ELF-1 (cell line): ENCODE measurements at regions not wholly inside any gene's neighbourhood (a gene's known extent, or its start where the extent isn't known, plus 50 kb on each side); places are given as distances from the start of the nearest gene placed in this dataset.

Experiments
- DNase-seq: peaks from one replicate; pipeline ENCODE4 v3.0.0-alpha.2; 2016; ENCODE audit warnings: low read depth, low spot score

DNA sequence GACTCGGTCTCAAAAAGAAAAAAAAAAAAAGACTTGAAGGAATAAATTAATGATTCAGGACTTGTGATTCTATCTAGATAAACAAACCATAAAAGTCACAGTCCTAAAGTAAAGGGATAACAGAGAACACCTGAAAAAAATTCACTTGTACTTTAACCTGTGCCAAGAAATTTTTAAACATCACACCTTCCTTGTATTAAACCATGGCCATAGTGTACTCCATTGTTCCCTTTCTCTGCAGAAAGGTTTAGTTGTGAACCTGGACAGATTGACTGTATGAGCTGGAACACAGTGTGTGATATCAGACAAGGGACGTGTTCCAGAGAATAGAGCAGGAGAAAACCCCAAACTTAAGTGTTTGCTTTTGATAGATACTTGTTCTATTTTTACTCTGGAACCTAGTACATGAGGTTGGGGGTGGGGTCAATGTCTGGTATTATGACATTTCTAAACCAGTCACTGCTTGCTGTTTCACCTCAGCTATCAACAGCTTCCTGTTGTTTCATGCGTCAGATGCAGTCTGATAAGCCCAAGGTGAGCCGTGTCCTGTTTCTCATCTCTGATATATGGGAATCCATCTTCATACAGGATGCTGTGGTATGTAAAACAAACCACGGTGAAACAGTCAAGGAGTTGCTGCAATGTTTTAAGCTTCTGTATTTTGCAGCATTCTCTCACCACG is 62.5 kb upstream of the ITGA1 start:
- no peak for DNase-seq

DNA sequence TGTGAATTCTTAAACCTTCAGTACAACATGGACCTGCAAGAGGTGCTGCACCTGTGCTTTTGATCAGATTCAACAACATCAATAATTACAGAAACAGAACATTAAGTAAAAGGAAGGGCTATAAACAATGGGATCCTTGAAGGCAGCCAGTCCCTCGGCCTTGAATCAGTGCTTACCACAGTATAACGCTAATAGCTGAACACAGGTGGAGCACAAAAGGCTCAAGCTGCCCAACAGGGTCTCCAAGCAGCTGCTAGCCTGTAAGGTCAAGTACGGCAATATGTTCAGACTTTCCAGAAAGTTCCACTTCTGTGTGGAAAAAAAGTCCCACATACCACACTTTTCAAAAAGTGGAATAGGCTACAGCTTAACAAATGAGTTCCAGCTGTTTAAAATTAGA is 61.9 kb upstream of the ITGA1 start:
- DNase-seq, result no peak

DNA sequence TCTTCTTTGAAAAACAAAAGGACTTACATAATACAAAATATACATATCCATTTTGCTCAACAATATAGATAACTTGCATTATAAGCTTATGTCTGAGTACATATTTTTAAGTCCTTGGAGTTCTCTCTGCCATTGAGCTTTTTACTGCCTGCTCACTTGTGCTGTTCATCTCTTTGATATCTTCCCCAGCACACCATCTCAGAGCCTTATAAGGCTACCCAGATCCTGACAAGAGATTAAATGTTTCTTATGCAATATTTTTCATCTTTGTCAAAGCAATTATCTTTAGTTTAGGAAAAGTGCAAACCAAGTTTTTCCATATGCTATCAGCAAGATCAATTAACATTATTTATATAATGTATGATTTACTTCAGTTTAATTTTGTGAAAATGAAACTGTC is 60.7 kb upstream of the ITGA1 start:
- no peak for DNase-seq

DNA sequence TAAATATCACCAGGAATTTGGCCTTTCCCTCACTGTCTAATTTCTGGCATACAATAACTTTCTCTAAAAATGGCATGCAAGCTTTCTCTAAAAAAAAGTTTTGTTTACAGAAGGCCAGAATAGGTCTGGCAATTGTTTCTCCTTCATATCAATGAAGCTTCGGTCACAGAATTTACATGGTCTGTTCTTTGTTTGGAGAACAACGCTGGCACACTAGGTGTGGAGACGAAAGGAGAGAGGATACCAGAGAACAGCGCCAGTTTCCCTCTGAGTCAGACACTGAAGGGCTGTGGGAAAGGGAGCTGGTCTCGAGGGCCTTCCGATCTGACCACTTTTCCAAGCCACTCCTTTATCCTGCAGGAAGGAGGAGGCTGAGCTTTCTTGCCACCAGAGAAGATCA is 60.1 kb upstream of the ITGA1 start:
- peak; percentile 39 for DNase-seq

DNA sequence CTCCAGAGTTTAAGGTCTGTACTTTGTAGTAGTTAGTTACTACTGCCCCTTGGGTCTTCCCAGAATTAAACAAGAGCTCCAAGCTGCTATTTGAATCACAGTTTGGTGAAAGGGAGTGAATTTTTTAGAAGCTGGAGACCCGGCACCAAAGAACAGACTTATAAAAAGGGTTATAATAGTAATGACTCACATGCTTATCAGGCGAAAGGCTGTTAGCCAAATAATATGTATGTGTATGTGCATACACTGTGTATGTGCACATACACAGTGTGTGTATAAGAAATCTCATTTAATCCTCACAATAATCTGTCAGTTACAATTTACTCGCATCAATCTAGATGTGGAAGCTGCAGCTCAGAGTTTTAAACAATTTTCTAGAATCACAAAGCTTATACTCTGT is 59.5 kb upstream of the ITGA1 start:
- DNase-seq, result no peak

DNA sequence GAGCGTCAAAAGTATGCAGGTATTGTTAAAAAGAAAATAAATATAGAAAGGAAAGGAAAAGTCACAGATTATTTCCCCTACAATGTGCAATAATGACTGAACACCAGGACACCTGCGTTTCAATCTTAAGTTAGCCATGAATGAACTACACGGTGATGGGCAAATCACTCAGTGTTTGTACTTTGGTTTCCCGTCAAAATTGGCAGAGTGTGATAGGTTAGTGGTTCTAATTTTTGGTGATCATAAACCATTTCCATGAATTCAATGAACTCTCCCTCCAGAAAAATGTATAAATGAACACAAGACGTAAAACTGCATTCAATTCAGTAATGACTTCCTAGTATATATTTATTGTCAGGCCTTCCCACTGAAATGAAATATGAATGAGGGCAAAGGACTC is 59.0 kb upstream of the ITGA1 start:
- DNase-seq, result no peak

DNA sequence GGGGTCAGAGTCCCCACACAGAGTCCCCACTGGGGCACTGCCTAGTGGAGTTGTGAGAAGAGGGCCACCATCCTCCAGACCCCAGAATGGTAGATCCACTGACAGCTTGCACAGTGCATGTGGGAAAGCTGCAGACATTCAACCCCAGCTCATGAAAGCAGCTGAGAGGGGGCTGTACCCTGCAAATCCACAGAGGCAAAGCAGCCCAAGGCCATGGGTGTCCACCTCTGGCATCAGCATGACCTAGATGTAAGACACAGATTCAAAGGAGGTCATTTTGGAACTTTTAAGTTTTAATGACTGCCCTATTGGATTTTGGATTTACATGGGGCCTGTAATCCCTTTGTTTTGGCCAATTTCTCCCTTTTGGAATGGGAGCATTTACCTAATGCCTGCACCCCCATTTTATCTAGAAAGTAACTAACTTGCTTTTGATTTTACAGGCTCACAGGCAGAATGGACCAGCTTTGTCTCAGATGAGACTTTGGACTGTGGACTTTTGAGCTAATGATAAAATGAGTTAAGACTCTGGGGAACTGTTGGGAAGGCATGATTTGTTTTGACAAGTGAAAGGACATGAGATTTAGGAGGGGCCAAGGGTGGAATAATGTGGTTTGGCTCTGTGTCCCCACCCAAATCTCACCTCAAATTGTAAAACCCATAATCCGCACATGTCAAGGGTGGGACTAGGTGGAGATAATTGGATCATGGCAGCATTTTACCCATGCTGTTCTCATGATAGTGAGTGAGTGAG is 56.3 kb upstream of the ITGA1 start:
- no peak for DNase-seq

DNA sequence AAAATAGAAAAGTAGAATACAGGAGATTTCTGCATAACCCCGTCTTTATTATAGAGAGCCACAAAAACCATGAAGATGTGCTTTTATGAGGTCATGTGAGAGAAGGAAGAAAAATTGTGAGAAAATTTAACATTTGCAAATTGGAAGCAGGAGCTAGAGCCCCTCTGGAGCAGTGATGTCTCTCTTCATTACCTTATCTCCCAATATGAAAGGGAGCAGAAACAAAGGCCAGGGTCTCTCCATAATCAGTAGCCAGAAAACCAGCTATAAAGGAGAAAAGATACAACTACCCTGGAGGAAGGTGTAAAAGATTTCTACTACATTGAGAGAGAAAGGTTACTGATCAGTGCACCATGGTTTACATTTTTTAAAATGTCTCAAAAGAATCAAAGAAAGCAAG is 53.2 kb upstream of the ITGA1 start:
- DNase-seq, result no peak

DNA sequence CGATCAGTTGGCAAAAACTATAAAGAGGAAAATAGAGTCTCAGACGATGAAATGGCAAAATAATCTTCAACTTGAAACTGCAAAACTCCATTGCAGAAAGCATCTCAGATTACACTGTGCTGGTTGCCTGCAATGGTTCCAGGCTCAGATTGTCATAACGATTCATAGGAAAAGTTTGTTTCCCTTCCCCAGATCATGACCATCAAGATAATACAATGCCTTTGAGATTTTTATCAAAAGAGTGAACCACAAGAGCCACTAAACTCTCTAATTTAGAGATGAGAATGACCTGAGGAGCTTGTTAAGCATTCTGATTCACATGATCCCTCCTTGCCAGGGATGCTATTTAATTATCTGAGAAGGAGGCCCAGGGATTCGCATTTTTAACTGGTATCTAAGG is 52.6 kb upstream of the ITGA1 start:
- no peak for DNase-seq
